NB4 (cell line): ENCODE measurements at regions not wholly inside any gene's neighbourhood (a gene's known extent, or its start where the extent isn't known, plus 50 kb on each side); places are given as distances from the start of the nearest gene placed in this dataset.

Experiments used
- MYC ChIP-seq: IDR thresholded peaks from 2 replicates; pipeline ENCODE4 v1.6.1; 2011; ENCODE audit warnings: low read depth, low read length
- POLR2A ChIP-seq: IDR thresholded peaks from 2 replicates; pipeline ENCODE4 v1.6.1; 2011; ENCODE audit warnings: mild to moderate bottlenecking; ENCODE audit not compliant: insufficient read length; ENCODE audit errors: extremely low read depth
- TF ChIP-seq, protein P1 (sequence below): IDR thresholded peaks from one replicate; pipeline ENCODE4 v1.5.1; 2012; ENCODE audit warnings: low read depth, low read length

DNA sequence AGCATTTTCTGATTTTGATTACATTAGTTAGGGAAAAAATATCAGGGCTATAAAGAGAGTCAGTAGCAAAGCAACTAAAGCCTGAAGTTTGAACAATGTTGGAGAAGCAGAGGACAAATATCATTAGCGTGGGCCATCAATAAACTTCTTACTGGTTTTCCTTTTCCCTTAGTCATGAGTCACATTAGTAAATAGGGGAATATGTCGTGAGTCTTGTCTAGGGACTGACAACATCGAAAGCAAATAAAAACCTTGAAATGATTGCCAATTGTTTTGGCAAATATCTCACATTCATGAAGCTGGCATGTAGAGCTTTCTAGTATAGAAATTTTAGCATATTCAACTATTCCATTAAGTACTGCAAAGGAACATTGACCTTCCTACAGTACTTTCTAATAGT is 806.0 kb upstream of the SORCS1 start:
- TF ChIP-seq POLR2A (no peak), MYC (no peak)
- TF ChIP-seq, protein P1, sequence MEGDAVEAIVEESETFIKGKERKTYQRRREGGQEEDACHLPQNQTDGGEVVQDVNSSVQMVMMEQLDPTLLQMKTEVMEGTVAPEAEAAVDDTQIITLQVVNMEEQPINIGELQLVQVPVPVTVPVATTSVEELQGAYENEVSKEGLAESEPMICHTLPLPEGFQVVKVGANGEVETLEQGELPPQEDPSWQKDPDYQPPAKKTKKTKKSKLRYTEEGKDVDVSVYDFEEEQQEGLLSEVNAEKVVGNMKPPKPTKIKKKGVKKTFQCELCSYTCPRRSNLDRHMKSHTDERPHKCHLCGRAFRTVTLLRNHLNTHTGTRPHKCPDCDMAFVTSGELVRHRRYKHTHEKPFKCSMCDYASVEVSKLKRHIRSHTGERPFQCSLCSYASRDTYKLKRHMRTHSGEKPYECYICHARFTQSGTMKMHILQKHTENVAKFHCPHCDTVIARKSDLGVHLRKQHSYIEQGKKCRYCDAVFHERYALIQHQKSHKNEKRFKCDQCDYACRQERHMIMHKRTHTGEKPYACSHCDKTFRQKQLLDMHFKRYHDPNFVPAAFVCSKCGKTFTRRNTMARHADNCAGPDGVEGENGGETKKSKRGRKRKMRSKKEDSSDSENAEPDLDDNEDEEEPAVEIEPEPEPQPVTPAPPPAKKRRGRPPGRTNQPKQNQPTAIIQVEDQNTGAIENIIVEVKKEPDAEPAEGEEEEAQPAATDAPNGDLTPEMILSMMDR, result no peak
